IPS-NIHi7 (cell line): ENCODE measurements at regions not wholly inside any gene's neighbourhood (a gene's known extent, or its start where the extent isn't known, plus 50 kb on each side); places are given as distances from the start of the nearest gene placed in this dataset.

Experiments used
- DNase-seq: peaks from one replicate; pipeline ENCODE4 v3.0.0; 2012; ENCODE audit warnings: mixed read lengths; ENCODE audit errors: extremely low spot score

GRCh38 chr2:164178835-164179465 lies 442.3 kb downstream of the GRB14 start:
- no peak for DNase-seq

- DNase-seq: no peak
Observed at GRCh38 chr2:164164602-164165001, 428.8 kb upstream of the FIGN start.

GRCh38 chr2:164155558-164155957 lies 419.8 kb upstream of the FIGN start:
- DNase-seq: no peak

- DNase-seq: no peak
Observed at GRCh38 chr2:164151522-164151921, 415.7 kb upstream of the FIGN start.

- no peak for DNase-seq
Observed at GRCh38 chr2:164150604-164151003, 414.8 kb upstream of the FIGN start.

- no peak for DNase-seq
Observed at GRCh38 chr2:164146441-164146840, 410.6 kb upstream of the FIGN start.

GRCh38 chr2:164145093-164145987 lies 409.5 kb upstream of the FIGN start:
- DNase-seq: no peak

GRCh38 chr2:164143183-164143930 lies 407.5 kb upstream of the FIGN start:
- DNase-seq: no peak

- no peak for DNase-seq
Observed at GRCh38 chr2:164142755-164143154, 406.9 kb upstream of the FIGN start.

- no peak for DNase-seq
Observed at GRCh38 chr2:164141271-164141670, 405.5 kb upstream of the FIGN start.

- DNase-seq: no peak
Observed at GRCh38 chr2:164138750-164139149, 402.9 kb upstream of the FIGN start.

- no peak for DNase-seq
Observed at GRCh38 chr2:164134336-164134735, 398.5 kb upstream of the FIGN start.

GRCh38 chr2:164127971-164128527 lies 392.2 kb upstream of the FIGN start:
- DNase-seq: no peak

- no peak for DNase-seq
Observed at GRCh38 chr2:164126960-164127660, 391.3 kb upstream of the FIGN start.

GRCh38 chr2:164115806-164116205 lies 380.0 kb upstream of the FIGN start:
- DNase-seq: no peak

- DNase-seq: peak; percentile 12
Observed at GRCh38 chr2:164114937-164115336, 379.1 kb upstream of the FIGN start.

- no peak for DNase-seq
Observed at GRCh38 chr2:164112105-164112504, 376.3 kb upstream of the FIGN start.

GRCh38 chr2:164110515-164110914 lies 374.7 kb upstream of the FIGN start:
- no peak for DNase-seq

GRCh38 chr2:164109006-164109405 lies 373.2 kb upstream of the FIGN start:
- DNase-seq: no peak

- DNase-seq: peak; percentile 48
Observed at GRCh38 chr2:164103271-164103670, 367.5 kb upstream of the FIGN start.

GRCh38 chr2:164102366-164102765 lies 366.6 kb upstream of the FIGN start:
- DNase-seq: no peak

- DNase-seq: no peak
Observed at GRCh38 chr2:164091673-164092072, 355.9 kb upstream of the FIGN start.
